Caco-2 (cell line): ENCODE measurements at regions not wholly inside any gene's neighbourhood (a gene's known extent, or its start where the extent isn't known, plus 50 kb on each side); places are given as distances from the start of the nearest gene placed in this dataset.

ENCODE experiments used
- BruUV-seq: library from RNA; stranded (reverse); fragments of 400-500 nt; replicated peaks from 2 replicates; lab custom pipeline; 2021; lab: Mats Ljungman, UMichigan
- CTCF ChIA-PET: fragments of 300-600 bp; sonication (Branson Sonifier 250); formaldehyde crosslinking; loops from one replicate; lab custom pipeline; 2022; ENCODE audit warnings: antibody characterized with exemption; lab: Charles Lee
- POLR2A ChIA-PET: fragments of 300-600 bp; sonication (Branson Sonifier 250); formaldehyde crosslinking; loops from one replicate; lab custom pipeline; 2022; ENCODE audit warnings: antibody characterized with exemption; lab: Charles Lee
- DNase-seq, 2 experiments: peaks; one replicate each; pipeline versions ENCODE4 v3.0.0 to v3.0.0-alpha.2; 2020 to 2022
- H3K27me3 ChIP-seq: replicated peaks from 2 replicates; pipeline ENCODE4 v1.6.0; 2011; ENCODE audit warnings: low read length; ENCODE audit not compliant: control insufficient read depth, insufficient read depth
- H3K36me3 ChIP-seq: 2 replicates; pipeline ENCODE4 v1.5.1; 2011; ENCODE audit warnings: low read length; ENCODE audit not compliant: control insufficient read depth, insufficient read depth
- H3K4me1 ChIP-seq: fragments of 250-450 bp; sonication (Bioruptor Pico); 2 replicates; pipeline ENCODE4 v1.5.1; 2020; ENCODE audit warnings: mild to moderate bottlenecking
- H3K4me3 ChIP-seq: 2 replicates; pipeline ENCODE4 v1.5.1; 2011; ENCODE audit warnings: low read depth, mild to moderate bottlenecking, control low read depth, low read length
- H3K9me3 ChIP-seq: fragments of 250-450 bp; sonication (Bioruptor Pico); 2 replicates; pipeline ENCODE4 v1.5.1; 2020; ENCODE audit warnings: mild to moderate bottlenecking, moderate library complexity
- H3K27ac Mint-ChIP-seq: one replicate; pipeline ENCODE4 v1.8.0; 2022; ENCODE audit warnings: mixed read lengths; ENCODE audit not compliant: unreplicated experiment
- H3K27me3 Mint-ChIP-seq: one replicate; pipeline ENCODE4 v1.8.0; 2022; ENCODE audit warnings: mixed read lengths; ENCODE audit not compliant: insufficient read depth, unreplicated experiment
- H3K36me3 Mint-ChIP-seq: one replicate; pipeline ENCODE4 v1.8.0; 2022; ENCODE audit warnings: mild to moderate bottlenecking, mixed read lengths; ENCODE audit not compliant: insufficient read depth, unreplicated experiment
- H3K4me1 Mint-ChIP-seq: one replicate; pipeline ENCODE4 v1.8.0; 2022; ENCODE audit warnings: low read depth, mixed read lengths; ENCODE audit not compliant: unreplicated experiment
- H3K4me3 Mint-ChIP-seq: one replicate; pipeline ENCODE4 v1.8.0; 2022; ENCODE audit warnings: mild to moderate bottlenecking, moderate library complexity, mixed read lengths; ENCODE audit not compliant: unreplicated experiment
- H3K9me3 Mint-ChIP-seq: one replicate; pipeline ENCODE4 v1.8.0; 2022; ENCODE audit warnings: mixed read lengths; ENCODE audit not compliant: unreplicated experiment
- CTCF ChIP-seq, 2 experiments: fragments of 200-600 bp in 1 of 2; IDR thresholded peaks; 1 replicate in 1 of 2; 2 replicates in 1 of 2; pipeline versions ENCODE4 v1.5.1 to v1.8.0; 2011 to 2022; ENCODE audit warnings: antibody characterized with exemption in 1 of 2, control low read depth in 1 of 2, inconsistent platforms in 1 of 2, low read depth in 1 of 2, low read length in 1 of 2, mild to moderate bottlenecking in 1 of 2, moderate library complexity in 1 of 2; ENCODE audit not compliant: insufficient read depth in 1 of 2, severe bottlenecking in 1 of 2, unreplicated experiment in 1 of 2
- intact Hi-C: fragments of 100-400 bp; cut with micrococcal nuclease; formaldehyde crosslinking; loops from one replicate; pipeline ENCODE4 v1.10.0; 2022; ENCODE audit not compliant: unreplicated experiment

- POLR2A ChIA-PET, result no interaction called here
- no peak overlapping the region for H3K27ac Mint-ChIP-seq
- H3K4me3 ChIP-seq, result no peak overlapping the region
- H3K36me3 ChIP-seq, result no peaks in the 10 kb centered on the region
- no peak for TF ChIP-seq CTCF (IDR thresholded peaks at IDR 0.05; ENCODE audit: insufficient read depth in 1 of 2, low read depth in 1 of 2, low read length in 1 of 2, severe bottlenecking in 1 of 2, unreplicated experiment in 1 of 2)
- no peaks in the 10 kb centered on the region for H3K27me3 ChIP-seq
- H3K4me1 ChIP-seq, result no peaks in the 10 kb centered on the region
- H3K4me1 Mint-ChIP-seq, result no peaks in the 10 kb centered on the region
- no peaks in the 10 kb centered on the region for H3K9me3 ChIP-seq
- no peaks in the 10 kb centered on the region for H3K36me3 Mint-ChIP-seq
- H3K9me3 Mint-ChIP-seq, result no peaks in the 10 kb centered on the region
- DNase-seq, result no peak
- CTCF ChIA-PET, result no interaction called here
- intact Hi-C loops, result no loop called here
- no peak overlapping the region for H3K4me3 Mint-ChIP-seq
- no TSS peak for BruUV-seq
- no peaks in the 10 kb centered on the region for H3K27me3 Mint-ChIP-seq
These were observed 451.6 kb downstream of the TRHDE start for GRCh38 chr12:72723732-72724131.

GRCh38 chr12:72729451-72730010 lies 457.4 kb downstream of the TRHDE start:
- H3K4me1 ChIP-seq, result no peaks in the 10 kb centered on the region
- peaks cover 5% of the 10 kb centered on the region for H3K27me3 Mint-ChIP-seq
- H3K9me3 Mint-ChIP-seq, result no peaks in the 10 kb centered on the region
- H3K9me3 ChIP-seq, result no peaks in the 10 kb centered on the region
- BruUV-seq, result no TSS peak
- intact Hi-C loops, result no loop called here
- no peaks in the 10 kb centered on the region for H3K36me3 ChIP-seq
- H3K4me1 Mint-ChIP-seq, result no peaks in the 10 kb centered on the region
- no peak for DNase-seq
- H3K27me3 ChIP-seq, result no peaks in the 10 kb centered on the region
- POLR2A ChIA-PET, result no interaction called here
- no peak overlapping the region for H3K4me3 ChIP-seq
- no peak for TF ChIP-seq CTCF (IDR thresholded peaks at IDR 0.05; ENCODE audit: insufficient read depth in 1 of 2, low read depth in 1 of 2, low read length in 1 of 2, severe bottlenecking in 1 of 2, unreplicated experiment in 1 of 2)
- no peaks in the 10 kb centered on the region for H3K36me3 Mint-ChIP-seq
- no peak overlapping the region for H3K27ac Mint-ChIP-seq
- CTCF ChIA-PET, result no interaction called here
- no peak overlapping the region for H3K4me3 Mint-ChIP-seq

- no peaks in the 10 kb centered on the region for H3K9me3 Mint-ChIP-seq
- H3K4me1 Mint-ChIP-seq, result no peaks in the 10 kb centered on the region
- intact Hi-C loops, result no loop called here
- ChIA-PET CTCF (no interaction called here), POLR2A (no interaction called here)
- Histone ChIP-seq H3K4me3 (no peak overlapping the region), H3K27me3 (no peaks in the 10 kb centered on the region), H3K4me1 (no peaks in the 10 kb centered on the region), H3K36me3 (no peaks in the 10 kb centered on the region), H3K9me3 (no peaks in the 10 kb centered on the region)
- peaks cover 5% of the 10 kb centered on the region for H3K27me3 Mint-ChIP-seq
- no peak for DNase-seq
- no TSS peak for BruUV-seq
- H3K4me3 Mint-ChIP-seq, result no peak overlapping the region
- no peak for TF ChIP-seq CTCF (IDR thresholded peaks at IDR 0.05; ENCODE audit: insufficient read depth in 1 of 2, low read depth in 1 of 2, low read length in 1 of 2, severe bottlenecking in 1 of 2, unreplicated experiment in 1 of 2)
- H3K36me3 Mint-ChIP-seq, result no peaks in the 10 kb centered on the region
- no peak overlapping the region for H3K27ac Mint-ChIP-seq
These were observed 462.4 kb downstream of the TRHDE start for GRCh38 chr12:72734581-72734980.
